IPS-NIHi11 (cell line): ENCODE measurements at regions not wholly inside any gene's neighbourhood (a gene's known extent, or its start where the extent isn't known, plus 50 kb on each side); places are given as distances from the start of the nearest gene placed in this dataset.

Experiments used
- DNase-seq: peaks from one replicate; pipeline ENCODE4 v3.0.0; 2012; ENCODE audit warnings: mixed read lengths, low spot score

GRCh38 chr11:116557282-116557681 lies 215.5 kb downstream of the BUD13 start:
- no peak for DNase-seq

GRCh38 chr11:116556483-116556882 lies 216.3 kb downstream of the BUD13 start:
- DNase-seq = no peak

GRCh38 chr11:116553482-116553881 lies 219.3 kb downstream of the BUD13 start:
- DNase-seq = peak; percentile 35

- no peak for DNase-seq
These were observed 221.2 kb downstream of the BUD13 start for GRCh38 chr11:116551576-116551975.

GRCh38 chr11:116548256-116548655 lies 224.5 kb downstream of the BUD13 start:
- DNase-seq = no peak

GRCh38 chr11:116547571-116547970 lies 225.2 kb downstream of the BUD13 start:
- peak; percentile 31 for DNase-seq

GRCh38 chr11:116545912-116546311 lies 226.9 kb downstream of the BUD13 start:
- no peak for DNase-seq

- no peak for DNase-seq
These were observed 228.1 kb downstream of the BUD13 start for GRCh38 chr11:116544721-116545120.

- no peak for DNase-seq
These were observed 228.8 kb downstream of the BUD13 start for GRCh38 chr11:116543911-116544475.

- DNase-seq = no peak
These were observed 229.7 kb downstream of the BUD13 start for GRCh38 chr11:116543099-116543498.

- no peak for DNase-seq
These were observed 230.4 kb downstream of the BUD13 start for GRCh38 chr11:116542406-116542805.

GRCh38 chr11:116541460-116541859 lies 231.3 kb downstream of the BUD13 start:
- DNase-seq = no peak

- DNase-seq = no peak
These were observed 232.0 kb downstream of the BUD13 start for GRCh38 chr11:116540645-116541304.

- DNase-seq = no peak
These were observed 232.9 kb downstream of the BUD13 start for GRCh38 chr11:116539836-116540418.

- no peak for DNase-seq
These were observed 233.6 kb downstream of the BUD13 start for GRCh38 chr11:116539211-116539610.

GRCh38 chr11:116538677-116539076 lies 234.1 kb downstream of the BUD13 start:
- no peak for DNase-seq

- no peak for DNase-seq
These were observed 235.1 kb downstream of the BUD13 start for GRCh38 chr11:116537709-116538108.

- no peak for DNase-seq
These were observed 235.7 kb downstream of the BUD13 start for GRCh38 chr11:116537121-116537520.

GRCh38 chr11:116536416-116536815 lies 236.4 kb downstream of the BUD13 start:
- DNase-seq = no peak

GRCh38 chr11:116535994-116536393 lies 236.8 kb downstream of the BUD13 start:
- DNase-seq = peak; percentile 35

- no peak for DNase-seq
These were observed 237.7 kb downstream of the BUD13 start for GRCh38 chr11:116535120-116535519.

- no peak for DNase-seq
These were observed 238.4 kb downstream of the BUD13 start for GRCh38 chr11:116534270-116534975.
